ENCODE measurements at regions not wholly inside any gene's neighbourhood (a gene's known extent, or its start where the extent isn't known, plus 50 kb on each side); places are given as distances from the start of the nearest gene placed in this dataset.

DNA sequence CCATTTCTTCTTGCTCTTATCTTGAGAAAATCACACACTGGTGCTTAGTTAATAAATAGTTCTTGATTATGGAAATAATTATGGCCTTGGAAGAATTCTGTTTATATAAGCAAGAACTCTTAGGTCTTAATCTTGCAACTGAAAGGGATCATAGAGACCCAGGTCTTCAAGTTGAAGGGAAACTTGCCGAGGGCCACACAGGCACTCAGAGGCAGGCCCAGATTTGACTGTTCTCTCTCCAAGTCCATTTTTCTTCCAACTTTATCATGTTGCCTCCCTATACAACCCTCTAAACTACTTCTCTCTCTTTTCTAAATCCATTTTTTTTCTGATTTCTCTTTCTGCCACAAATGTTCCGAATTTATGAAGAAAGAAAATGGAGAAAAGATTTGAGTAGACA lies 94.5 kb upstream of the RMDN2 start:
- Histone ChIP-seq H3K36me3 (no peaks in the 10 kb centered on the region), H3K4me1 (no peaks in the 10 kb centered on the region), H3K27ac (no peak overlapping the region), H3K27me3 (no peaks in the 10 kb centered on the region), H3K4me3 (no peak overlapping the region), H3K9me3 (no peaks in the 10 kb centered on the region)
- no peak for TF ChIP-seq POLR2A (IDR thresholded peaks at IDR 0.05)
- TF ChIP-seq CTCF (IDR thresholded peaks at IDR 0.05) = no peak
- DNase-seq = no peak

DNA sequence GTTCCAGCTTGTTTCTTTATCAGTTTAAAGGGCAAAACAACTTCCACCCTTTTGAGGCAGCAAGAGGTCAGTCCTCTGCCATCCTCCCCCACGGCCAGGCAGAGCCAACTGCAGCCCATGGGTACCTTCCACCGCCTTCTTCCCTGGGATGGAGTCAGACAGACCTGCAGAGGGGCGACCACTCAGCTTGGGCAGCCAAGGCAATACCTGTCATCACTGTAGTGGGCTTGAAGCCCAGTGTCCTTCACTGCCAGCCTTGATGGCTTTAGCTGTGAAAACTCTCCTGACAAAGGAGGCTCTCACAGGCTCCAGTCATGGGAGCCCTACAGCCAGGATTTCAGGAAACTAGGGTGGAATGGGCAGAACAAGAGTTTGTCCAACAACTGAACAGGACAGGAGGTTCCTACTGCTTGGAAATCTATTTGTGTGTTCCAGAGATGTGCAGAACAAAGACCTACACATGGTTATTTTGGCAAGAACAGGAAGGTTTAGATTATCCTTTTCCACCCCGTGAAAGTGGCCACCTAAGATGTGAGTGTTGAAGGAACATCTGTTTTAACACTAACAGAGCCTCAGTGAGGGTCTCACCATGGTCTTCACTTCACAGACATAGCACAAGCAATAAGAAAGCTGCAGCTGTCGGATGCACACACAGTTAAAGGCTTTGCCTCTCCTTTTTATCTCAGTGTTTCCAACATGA lies 93.9 kb upstream of the RMDN2 start:
- Histone ChIP-seq H3K36me3 (no peaks in the 10 kb centered on the region), H3K27me3 (no peaks in the 10 kb centered on the region), H3K4me3 (no peak overlapping the region), H3K4me1 (no peaks in the 10 kb centered on the region), H3K9me3 (no peaks in the 10 kb centered on the region), H3K27ac (no peak overlapping the region)
- no peak for DNase-seq
- TF ChIP-seq CTCF (IDR thresholded peaks at IDR 0.05) (no peak), POLR2A (IDR thresholded peaks at IDR 0.05) (no peak)

- TF ChIP-seq POLR2A (IDR thresholded peaks at IDR 0.05) (no peak), CTCF (IDR thresholded peaks at IDR 0.05) (peak; percentile 68 to 89 (median 82))
- H3K36me3 ChIP-seq = no peaks in the 10 kb centered on the region
- H3K4me1 ChIP-seq = no peaks in the 10 kb centered on the region
- no peaks in the 10 kb centered on the region for H3K9me3 ChIP-seq
- no peak overlapping the region for H3K4me3 ChIP-seq
- DNase-seq = peak; percentile 77 to 96 (median 90)
- H3K27me3 ChIP-seq = no peaks in the 10 kb centered on the region
- no peak overlapping the region for H3K27ac ChIP-seq
Measured at GRCh38 chr2:37832590-37833197, 92.4 kb upstream of the RMDN2 start.

- Histone ChIP-seq H3K4me1 (no peaks in the 10 kb centered on the region), H3K27ac (no peak overlapping the region), H3K27me3 (no peaks in the 10 kb centered on the region), H3K36me3 (no peaks in the 10 kb centered on the region), H3K4me3 (no peak overlapping the region), H3K9me3 (no peaks in the 10 kb centered on the region)
- DNase-seq = no peak
- TF ChIP-seq CTCF (IDR thresholded peaks at IDR 0.05) = no peak
- TF ChIP-seq POLR2A (IDR thresholded peaks at IDR 0.05) = no peak
Measured at GRCh38 chr2:37833423-37833822, 91.7 kb upstream of the RMDN2 start.

DNA sequence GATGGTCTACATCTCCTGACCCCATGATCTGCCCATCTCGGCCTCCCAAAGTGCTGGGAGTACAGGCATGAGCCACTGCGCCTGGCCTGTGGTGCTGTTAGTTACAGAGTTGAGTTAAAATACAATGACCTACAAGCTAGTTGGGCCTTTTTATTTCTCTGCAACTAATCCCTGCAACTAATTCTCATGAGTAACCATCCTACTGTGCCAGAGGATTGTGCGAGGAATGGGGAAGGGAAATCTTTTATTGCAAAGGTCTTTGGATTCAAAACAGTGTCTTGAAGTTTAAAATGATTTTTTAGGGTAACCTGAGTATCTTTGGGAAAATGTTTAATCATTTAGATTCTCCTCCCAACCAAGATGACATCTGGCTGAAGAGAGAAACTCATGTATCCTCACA lies 88.8 kb upstream of the RMDN2 start:
- no peaks in the 10 kb centered on the region for H3K9me3 ChIP-seq
- H3K27ac ChIP-seq = no peak overlapping the region
- no peak overlapping the region for H3K4me3 ChIP-seq
- H3K4me1 ChIP-seq = no peaks in the 10 kb centered on the region
- no peak for TF ChIP-seq CTCF (IDR thresholded peaks at IDR 0.05)
- TF ChIP-seq POLR2A (IDR thresholded peaks at IDR 0.05) = no peak
- no peaks in the 10 kb centered on the region for H3K27me3 ChIP-seq
- H3K36me3 ChIP-seq = no peaks in the 10 kb centered on the region
- no peak for DNase-seq
